GM19395 (cell line): ENCODE measurements at regions not wholly inside any gene's neighbourhood (a gene's known extent, or its start where the extent isn't known, plus 50 kb on each side); places are given as distances from the start of the nearest gene placed in this dataset.
"Not testable (repeated sequence)": the region's sequence is repeated elsewhere in the genome, so short reads cannot be mapped to it uniquely, and the experiment has no call there.

Source experiments
- ATAC-seq: cut with Tn5 transposase; IDR thresholded peaks from one replicate; pipeline ENCODE4 v1.9.1; 2021; ENCODE audit warnings: mild to moderate bottlenecking, moderate library complexity; ENCODE audit not compliant: unreplicated experiment

DNA sequence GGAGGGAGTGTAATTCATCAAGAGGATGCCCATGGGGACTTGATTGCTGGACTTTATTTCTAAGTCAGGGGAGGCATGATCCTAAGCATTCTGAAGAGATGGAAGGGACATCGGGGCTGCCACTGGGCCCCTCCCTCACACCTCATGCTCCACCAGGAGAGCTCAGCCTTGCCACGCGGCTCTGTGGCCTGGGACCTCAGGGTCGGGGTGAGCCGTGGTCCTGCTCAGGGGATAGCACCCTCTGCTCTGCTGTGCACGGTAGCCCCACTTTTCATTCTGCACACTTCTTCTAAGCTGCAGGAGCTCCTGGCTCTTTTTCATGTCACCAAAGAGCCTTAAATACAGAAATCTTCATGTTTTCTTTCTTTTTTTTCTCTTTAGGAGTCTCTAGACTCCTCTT, 75.5 kb upstream of the DPP6 start:
- ATAC-seq = not testable (repeated sequence)

DNA sequence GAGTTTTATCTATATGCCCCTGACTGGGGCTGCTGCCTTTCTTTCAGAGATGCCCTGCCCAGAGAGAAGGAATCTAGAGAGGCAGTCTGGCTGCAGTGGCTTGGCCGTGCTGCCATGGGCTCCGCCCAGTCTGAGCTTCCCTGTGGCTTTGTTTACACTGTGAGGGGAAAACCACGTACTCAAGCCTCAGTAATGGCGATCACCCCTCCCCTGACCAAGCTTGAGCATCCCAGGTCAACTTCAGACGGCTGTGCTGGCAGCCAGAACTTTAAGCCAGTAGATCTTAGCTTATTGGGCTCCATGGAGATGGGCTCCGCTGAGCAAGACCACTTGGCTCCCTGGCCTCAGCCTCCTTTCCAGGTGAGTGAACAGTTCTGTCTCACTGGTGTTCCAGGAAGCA, 69.0 kb upstream of the DPP6 start:
- not testable (repeated sequence) for ATAC-seq

DNA sequence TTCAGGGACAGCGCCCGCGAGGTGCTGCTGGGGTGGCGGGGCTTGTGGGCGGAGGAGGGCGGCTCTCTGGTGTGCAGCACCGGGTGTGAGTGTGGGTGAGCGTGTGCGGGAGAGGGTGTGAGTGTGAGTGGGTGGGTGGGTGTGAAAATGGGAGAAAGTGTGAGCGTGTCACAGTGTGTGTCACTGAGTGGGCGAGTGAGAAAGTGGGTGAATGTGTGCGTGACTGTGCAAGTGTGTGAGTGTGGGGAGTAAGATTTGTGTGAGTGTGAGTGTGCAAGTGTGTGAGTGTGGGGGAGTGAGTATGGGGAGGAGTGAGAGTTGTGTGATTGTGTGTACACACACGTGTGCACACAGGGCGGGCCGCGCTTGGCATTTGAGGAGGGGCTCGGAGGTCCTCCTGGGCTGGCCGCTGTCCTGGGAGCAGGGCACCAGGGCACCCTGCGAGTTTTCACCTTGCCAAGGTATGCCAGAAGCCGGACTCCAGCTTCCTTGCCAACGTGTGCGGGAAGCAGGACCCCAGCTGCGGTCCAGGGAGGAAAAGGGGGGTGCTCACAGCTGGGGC, 63.1 kb upstream of the DPP6 start:
- ATAC-seq = not testable (repeated sequence)

DNA sequence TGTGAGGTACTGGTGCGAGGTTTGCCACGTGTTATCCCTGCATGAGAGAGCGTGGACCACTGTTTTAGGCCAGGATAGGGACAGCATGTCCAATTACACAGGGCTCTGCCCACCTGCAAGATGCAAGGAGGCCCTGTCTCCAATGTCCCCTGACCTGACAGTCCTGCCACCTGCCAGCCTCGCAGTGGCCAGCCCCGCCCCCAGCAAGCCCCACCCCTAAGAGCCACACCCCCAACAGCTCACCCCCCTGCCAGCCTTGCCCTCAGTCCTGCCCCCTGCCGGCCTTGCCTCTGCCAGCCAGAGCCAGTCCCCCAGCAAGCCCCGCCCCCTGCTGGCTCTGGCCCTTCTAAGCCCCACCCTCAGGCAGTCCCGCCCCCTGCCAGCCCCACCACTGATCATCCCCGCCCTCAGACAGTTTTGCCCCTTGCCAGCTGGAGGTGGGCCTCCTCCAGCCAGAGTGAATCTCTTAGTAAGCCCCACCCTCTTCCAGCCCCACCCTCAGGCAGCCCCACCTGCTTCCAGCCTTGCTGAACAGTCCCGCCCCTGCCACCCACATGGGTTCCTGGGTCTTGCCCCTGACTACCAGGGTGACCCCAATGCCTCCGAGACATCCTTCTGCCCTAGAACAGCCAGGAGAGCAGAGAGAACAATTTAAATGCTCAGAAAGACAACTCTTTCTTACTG, 62.3 kb upstream of the DPP6 start:
- not testable (repeated sequence) for ATAC-seq

DNA sequence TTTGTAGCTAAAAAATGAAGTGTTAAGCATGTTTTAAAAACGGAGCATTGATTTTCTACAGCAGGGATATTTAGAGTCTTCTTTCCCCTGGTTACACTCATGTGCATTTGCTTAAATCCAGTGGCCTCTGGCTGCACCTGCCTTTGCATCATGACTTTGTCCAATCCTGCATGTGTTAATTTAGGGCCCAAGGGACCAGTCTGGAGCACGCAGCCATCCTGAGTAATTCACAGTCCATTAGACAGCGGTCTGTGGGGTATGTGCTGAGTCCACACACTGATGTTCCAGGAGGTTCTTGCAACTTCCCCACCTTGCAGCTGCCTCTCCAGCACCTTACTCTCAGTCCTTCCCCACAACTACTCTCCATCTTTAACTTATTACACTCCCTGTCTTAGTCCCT, 60.7 kb upstream of the DPP6 start:
- ATAC-seq = not testable (repeated sequence)

DNA sequence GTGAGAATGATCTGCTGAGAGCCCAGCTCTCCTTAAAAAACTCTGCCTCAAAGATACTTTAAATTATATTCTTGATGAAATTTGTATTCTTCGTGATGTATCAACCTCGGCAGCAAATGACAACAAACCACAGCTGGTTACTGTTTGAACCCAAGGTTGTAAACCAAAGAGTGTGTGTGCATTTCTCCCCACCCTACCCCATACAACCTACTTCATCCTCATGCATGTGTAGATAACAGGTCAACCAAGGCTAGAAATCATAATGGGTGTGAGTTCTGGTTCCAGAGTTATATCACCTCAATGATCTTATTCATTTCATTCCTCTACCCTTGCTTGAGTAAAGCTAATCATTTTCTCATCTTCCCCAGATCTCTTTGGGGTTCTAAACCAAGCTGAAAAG, 58.8 kb upstream of the DPP6 start:
- not testable (repeated sequence) for ATAC-seq

DNA sequence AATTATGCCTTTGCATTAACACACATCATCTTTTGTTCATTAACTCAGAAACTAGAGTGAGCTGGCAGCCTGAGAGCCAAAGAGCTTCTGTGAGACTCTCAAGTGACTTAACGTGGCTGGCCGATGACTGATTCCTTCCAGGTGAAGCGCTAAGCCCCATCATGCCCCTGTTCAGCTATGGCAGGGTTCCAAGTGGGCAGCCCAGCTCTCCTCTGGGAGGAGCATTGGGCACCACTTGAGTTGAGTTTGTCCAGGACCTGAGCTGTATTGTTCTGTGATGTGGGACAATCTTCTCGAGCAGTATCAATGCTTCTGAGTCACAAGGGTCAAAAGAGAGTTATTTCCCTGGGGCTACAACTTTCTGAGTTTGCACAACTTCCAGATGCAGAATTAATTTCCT, 53.3 kb upstream of the DPP6 start:
- not testable (repeated sequence) for ATAC-seq
